ENCODE measurements at regions not wholly inside any gene's neighbourhood (a gene's known extent, or its start where the extent isn't known, plus 50 kb on each side); places are given as distances from the start of the nearest gene placed in this dataset.

GRCh38 chr3:135454890-135455289, 510.6 kb upstream of the PPP2R3A start:
- Histone ChIP-seq H2AFZ (ENCODE audit: low read length) (no peak overlapping the region), H3K4me3 (replicated peaks in 1 of 4; ENCODE audit: control extremely low read depth in 1 of 4, insufficient read depth in 1 of 4, low read depth in 3 of 4, low read length in 4 of 4) (no peak overlapping the region)
- TF ChIP-seq CTCF (conservative IDR thresholded peaks at IDR 0.05 in 1 of 2, IDR thresholded peaks at IDR 0.05 in 1 of 2; ENCODE audit: low read depth in 1 of 2, low read length in 2 of 2) (no peak), EZH2 (IDR thresholded peaks at IDR 0.05; ENCODE audit: low read length, missing control alignments) (no peak)

GRCh38 chr3:135456108-135456790, 509.3 kb upstream of the PPP2R3A start:
- TF ChIP-seq EZH2 (IDR thresholded peaks at IDR 0.05; ENCODE audit: low read length, missing control alignments), result no peak
- TF ChIP-seq CTCF (conservative IDR thresholded peaks at IDR 0.05 in 1 of 2, IDR thresholded peaks at IDR 0.05 in 1 of 2; ENCODE audit: low read depth in 1 of 2, low read length in 2 of 2), result no peak
- no peak for DNase-seq (ENCODE audit: low read depth in 2 of 2)
- Histone ChIP-seq H3K4me3 (replicated peaks in 1 of 4; ENCODE audit: control extremely low read depth in 1 of 4, insufficient read depth in 1 of 4, low read depth in 3 of 4, low read length in 4 of 4) (no peak overlapping the region), H3K36me3 (ENCODE audit: control insufficient read depth, insufficient read depth, low read length) (no peaks in the 10 kb centered on the region), H3K9me3 (ENCODE audit: control insufficient read depth, insufficient read depth, low read depth, low read length) (no peaks in the 10 kb centered on the region), H3K27ac (ENCODE audit: insufficient read depth, low read length) (no peak overlapping the region), H3K79me2 (ENCODE audit: control insufficient read depth, insufficient read depth, low read length) (no peaks in the 10 kb centered on the region), H2AFZ (ENCODE audit: low read length) (no peak overlapping the region), H3K27me3 (ENCODE audit: control insufficient read depth, insufficient read depth, low read length) (no peaks in the 10 kb centered on the region), H3K4me2 (ENCODE audit: extremely low read depth, insufficient read depth, low read length) (no peak overlapping the region), H4K20me1 (ENCODE audit: control insufficient read depth, extremely low read depth, insufficient read depth, low read length) (no peaks in the 10 kb centered on the region), H3K9ac (ENCODE audit: insufficient read depth, low read length) (no peak overlapping the region), H3K4me1 (ENCODE audit: control insufficient read depth, extremely low read depth, insufficient read depth, low read length) (no peaks in the 10 kb centered on the region)

More at GRCh38 chr3:135454890-135455289, 510.6 kb upstream of the PPP2R3A start:
- Histone ChIP-seq H3K4me1 (ENCODE audit: control insufficient read depth, extremely low read depth, insufficient read depth, low read length) (no peaks in the 10 kb centered on the region), H3K9ac (ENCODE audit: insufficient read depth, low read length) (no peak overlapping the region), H3K27me3 (ENCODE audit: control insufficient read depth, insufficient read depth, low read length) (no peaks in the 10 kb centered on the region), H3K36me3 (ENCODE audit: control insufficient read depth, insufficient read depth, low read length) (no peaks in the 10 kb centered on the region), H3K79me2 (ENCODE audit: control insufficient read depth, insufficient read depth, low read length) (no peaks in the 10 kb centered on the region), H3K4me2 (ENCODE audit: extremely low read depth, insufficient read depth, low read length) (no peak overlapping the region), H3K27ac (ENCODE audit: insufficient read depth, low read length) (no peak overlapping the region), H3K9me3 (ENCODE audit: control insufficient read depth, insufficient read depth, low read depth, low read length) (no peaks in the 10 kb centered on the region), H4K20me1 (ENCODE audit: control insufficient read depth, extremely low read depth, insufficient read depth, low read length) (no peaks in the 10 kb centered on the region)
- DNase-seq (ENCODE audit: low read depth in 2 of 2), result no peak

- Histone ChIP-seq H3K4me2 (ENCODE audit: extremely low read depth, insufficient read depth, low read length) (no peak overlapping the region), H3K27ac (ENCODE audit: insufficient read depth, low read length) (no peak overlapping the region), H3K9me3 (ENCODE audit: control insufficient read depth, insufficient read depth, low read depth, low read length) (no peaks in the 10 kb centered on the region), H3K27me3 (ENCODE audit: control insufficient read depth, insufficient read depth, low read length) (no peaks in the 10 kb centered on the region), H3K36me3 (ENCODE audit: control insufficient read depth, insufficient read depth, low read length) (no peaks in the 10 kb centered on the region), H4K20me1 (ENCODE audit: control insufficient read depth, extremely low read depth, insufficient read depth, low read length) (no peaks in the 10 kb centered on the region), H3K4me1 (ENCODE audit: control insufficient read depth, extremely low read depth, insufficient read depth, low read length) (no peaks in the 10 kb centered on the region), H3K79me2 (ENCODE audit: control insufficient read depth, insufficient read depth, low read length) (no peaks in the 10 kb centered on the region), H3K9ac (ENCODE audit: insufficient read depth, low read length) (no peak overlapping the region), H3K4me3 (replicated peaks in 1 of 4; ENCODE audit: control extremely low read depth in 1 of 4, insufficient read depth in 1 of 4, low read depth in 3 of 4, low read length in 4 of 4) (no peak overlapping the region), H2AFZ (ENCODE audit: low read length) (no peak overlapping the region)
- TF ChIP-seq CTCF (conservative IDR thresholded peaks at IDR 0.05 in 1 of 2, IDR thresholded peaks at IDR 0.05 in 1 of 2; ENCODE audit: low read depth in 1 of 2, low read length in 2 of 2) (no peak), EZH2 (IDR thresholded peaks at IDR 0.05; ENCODE audit: low read length, missing control alignments) (no peak)
- DNase-seq (ENCODE audit: low read depth in 2 of 2), result no peak
These were observed 506.8 kb upstream of the PPP2R3A start for GRCh38 chr3:135458541-135459322.
